Common myeloid progenitor, CD34-positive (primary cell): ENCODE measurements at regions not wholly inside any gene's neighbourhood (a gene's known extent, or its start where the extent isn't known, plus 50 kb on each side); places are given as distances from the start of the nearest gene placed in this dataset.

Experiments
- CTCF ChIA-PET: fragments of 350-600 bp; sonication (Branson Sonifier 250); formaldehyde crosslinking; loops from one replicate; lab custom pipeline; 2021; ENCODE audit warnings: antibody characterized with exemption; lab: Charles Lee
- POLR2A ChIA-PET: fragments of 350-600 bp; sonication (Branson Sonifier 250); formaldehyde crosslinking; loops from one replicate; lab custom pipeline; 2021; ENCODE audit warnings: antibody characterized with exemption; lab: Charles Lee
- DNase-seq, 3 donors: peaks; one replicate each; pipeline versions ENCODE4 v3.0.0 to v3.0.0-alpha.2; 2013
- H3K27ac ChIP-seq, 2 experiments: 1 replicate in 1 of 2; 2 replicates in 1 of 2; pipeline ENCODE4 v1.7.0; 2013; ENCODE audit warnings: inconsistent platforms in 2 of 2, low read length in 2 of 2, mild to moderate bottlenecking in 2 of 2, low read depth in 1 of 2, moderate library complexity in 1 of 2; ENCODE audit not compliant: severe bottlenecking in 2 of 2, insufficient read depth in 1 of 2, poor library complexity in 1 of 2
- H3K27me3 ChIP-seq, 5 experiments: replicated peaks in 2 of 5; 1 replicate in 3 of 5; 2 replicates in 2 of 5; pipeline versions ENCODE4 v1.6.1 to v1.7.0; 2013; ENCODE audit warnings: low read length in 4 of 5, mild to moderate bottlenecking in 2 of 5, moderate library complexity in 2 of 5, inconsistent platforms in 1 of 5; ENCODE audit not compliant: insufficient read depth in 5 of 5, control insufficient read depth in 4 of 5
- H3K36me3 ChIP-seq, 4 experiments: 1 replicate in 2 of 4; 2 replicates in 2 of 4; pipeline versions ENCODE4 v1.6.1 to v1.7.0; 2013; ENCODE audit warnings: low read length in 3 of 4, control low read depth in 1 of 4, mild to moderate bottlenecking in 1 of 4; ENCODE audit not compliant: control insufficient read depth in 4 of 4, insufficient read depth in 4 of 4
- H3K4me1 ChIP-seq, 4 experiments: 1 replicate in 3 of 4; 2 replicates in 1 of 4; pipeline versions ENCODE4 v1.6.1 to v1.7.1; 2013; ENCODE audit warnings: low read length in 3 of 4, mild to moderate bottlenecking in 3 of 4, control low read depth in 1 of 4, inconsistent platforms in 1 of 4, moderate library complexity in 1 of 4; ENCODE audit not compliant: control insufficient read depth in 4 of 4, insufficient read depth in 4 of 4; ENCODE audit errors: control extremely low read depth in 1 of 4
- H3K4me3 ChIP-seq, 7 experiments: 1 replicate in 4 of 7; 2 replicates in 3 of 7; pipeline versions ENCODE4 v1.5.1 to v1.7.0; 2013; ENCODE audit warnings: mild to moderate bottlenecking in 7 of 7, low read length in 6 of 7, moderate library complexity in 6 of 7, inconsistent platforms in 2 of 7, low read depth in 2 of 7, control low read depth in 1 of 7; ENCODE audit not compliant: insufficient read depth in 4 of 7, control insufficient read depth in 1 of 7; ENCODE audit errors: extremely low read depth in 1 of 7
- H3K9me3 ChIP-seq, 5 experiments: 1 replicate in 4 of 5; 2 replicates in 1 of 5; pipeline versions ENCODE4 v1.6.1 to v1.7.1; 2013; ENCODE audit warnings: low read length in 4 of 5, mild to moderate bottlenecking in 2 of 5, inconsistent platforms in 1 of 5, low read depth in 1 of 5, moderate library complexity in 1 of 5; ENCODE audit not compliant: control insufficient read depth in 4 of 5, insufficient read depth in 2 of 5; ENCODE audit errors: control extremely low read depth in 1 of 5
- WGBS: methylation state at CpG from one replicate; pipeline ENCODE4 v1.1.5; 2013; ENCODE audit not compliant: insufficient coverage; 5-methylcytosine and 5-hydroxymethylcytosine counted together

GRCh38 chr2:82172483-82172882, 1867.9 kb upstream of the LRRTM1 start:
- POLR2A ChIA-PET, result no interaction called here
- WGBS, result no CpG with 5 or more reads among the region's 2 CpGs
- Histone ChIP-seq H3K9me3 (no peaks in the 10 kb centered on the region), H3K36me3 (no peaks in the 10 kb centered on the region), H3K4me3 (no peak overlapping the region), H3K4me1 (no peaks in the 10 kb centered on the region), H3K27ac (no peak overlapping the region), H3K27me3 (no peaks in the 10 kb centered on the region)
- CTCF ChIA-PET, result no interaction called here
- DNase-seq, result no peak

GRCh38 chr2:82169379-82169778, 1864.8 kb upstream of the LRRTM1 start:
- H3K4me3 ChIP-seq, result no peak overlapping the region
- 86% methylated on average over 2 of the region's 4 CpGs for WGBS
- H3K36me3 ChIP-seq, result no peaks in the 10 kb centered on the region
- CTCF ChIA-PET, result no interaction called here
- no peaks in the 10 kb centered on the region for H3K9me3 ChIP-seq
- H3K27ac ChIP-seq, result no peak overlapping the region
- H3K27me3 ChIP-seq, result no peaks in the 10 kb centered on the region
- no peaks in the 10 kb centered on the region for H3K4me1 ChIP-seq
- POLR2A ChIA-PET, result no interaction called here
- DNase-seq, result no peak

- ChIA-PET POLR2A (no interaction called here), CTCF (no interaction called here)
- no peaks in the 10 kb centered on the region for H3K9me3 ChIP-seq
Observed at GRCh38 chr2:82165377-82165776, 1860.8 kb upstream of the LRRTM1 start.

GRCh38 chr2:82158150-82158549, 1853.6 kb upstream of the LRRTM1 start:
- CTCF ChIA-PET, result no interaction called here
- no peak for DNase-seq
- H3K4me1 ChIP-seq, result no peaks in the 10 kb centered on the region
- no CpG with 5 or more reads among the region's 2 CpGs for WGBS
- no peaks in the 10 kb centered on the region for H3K9me3 ChIP-seq
- no peak overlapping the region for H3K27ac ChIP-seq
- no peak overlapping the region for H3K4me3 ChIP-seq
- H3K27me3 ChIP-seq, result no peaks in the 10 kb centered on the region
- no peaks in the 10 kb centered on the region for H3K36me3 ChIP-seq
- POLR2A ChIA-PET, result interaction anchor here (0.6 kb wide), 1 partner anchor 259 kb away, joined by 4 read pairs; no protein-coding TSS in a partner anchor

More at GRCh38 chr2:82165377-82165776, 1860.8 kb upstream of the LRRTM1 start:
- Histone ChIP-seq H3K27ac (no peak overlapping the region), H3K4me3 (no peak overlapping the region), H3K36me3 (no peaks in the 10 kb centered on the region), H3K27me3 (no peaks in the 10 kb centered on the region), H3K4me1 (no peaks in the 10 kb centered on the region)
- DNase-seq, result no peak

GRCh38 chr2:82155469-82155868, 1850.9 kb upstream of the LRRTM1 start:
- ChIA-PET CTCF (no interaction called here), POLR2A (no interaction called here)
- H3K4me1 ChIP-seq, result no peaks in the 10 kb centered on the region
- no CpG with 5 or more reads among the region's 4 CpGs for WGBS
- no peaks in the 10 kb centered on the region for H3K36me3 ChIP-seq
- no peaks in the 10 kb centered on the region for H3K9me3 ChIP-seq
- no peak overlapping the region for H3K27ac ChIP-seq
- H3K27me3 ChIP-seq, result no peaks in the 10 kb centered on the region
- no peak for DNase-seq
- H3K4me3 ChIP-seq, result no peak overlapping the region

GRCh38 chr2:82143343-82143742, 1838.8 kb upstream of the LRRTM1 start:
- no peaks in the 10 kb centered on the region for H3K27me3 ChIP-seq
- H3K27ac ChIP-seq, result no peak overlapping the region
- ChIA-PET POLR2A (no interaction called here), CTCF (no interaction called here)
- H3K9me3 ChIP-seq, result peaks cover 0 to 1% (median 0%) of the 10 kb centered on the region in 5 experiments
- no peaks in the 10 kb centered on the region for H3K4me1 ChIP-seq
- no peak overlapping the region for H3K4me3 ChIP-seq
- no peak for DNase-seq
- H3K36me3 ChIP-seq, result no peaks in the 10 kb centered on the region

- Histone ChIP-seq H3K27ac (no peak overlapping the region), H3K4me3 (no peak overlapping the region), H3K36me3 (no peaks in the 10 kb centered on the region), H3K9me3 (peaks cover 0 to 1% (median 0%) of the 10 kb centered on the region in 5 experiments), H3K27me3 (no peaks in the 10 kb centered on the region), H3K4me1 (no peaks in the 10 kb centered on the region)
- WGBS, result 94% methylated on average over 3 of the region's 5 CpGs
- no peak for DNase-seq
- POLR2A ChIA-PET, result no interaction called here
- CTCF ChIA-PET, result no interaction called here
Observed at GRCh38 chr2:82139979-82140611, 1835.5 kb upstream of the LRRTM1 start.
